Retinal pigment epithelial cell (primary cell): ENCODE measurements at regions not wholly inside any gene's neighbourhood (a gene's known extent, or its start where the extent isn't known, plus 50 kb on each side); places are given as distances from the start of the nearest gene placed in this dataset.

Source experiments
- DNase-seq: peaks from one replicate; pipeline ENCODE4 v3.0.0-alpha.2; 2010; ENCODE audit warnings: low read depth
- H3K4me3 ChIP-seq: 2 replicates; pipeline ENCODE4 v1.5.1; 2011; ENCODE audit warnings: mild to moderate bottlenecking, low read length, control low read depth, moderate library complexity
- TF ChIP-seq, protein P1 (sequence below): conservative IDR thresholded peaks from 2 replicates; pipeline ENCODE4 v1.5.1; 2011; ENCODE audit warnings: low read depth, low read length, control low read depth, inconsistent platforms

DNA sequence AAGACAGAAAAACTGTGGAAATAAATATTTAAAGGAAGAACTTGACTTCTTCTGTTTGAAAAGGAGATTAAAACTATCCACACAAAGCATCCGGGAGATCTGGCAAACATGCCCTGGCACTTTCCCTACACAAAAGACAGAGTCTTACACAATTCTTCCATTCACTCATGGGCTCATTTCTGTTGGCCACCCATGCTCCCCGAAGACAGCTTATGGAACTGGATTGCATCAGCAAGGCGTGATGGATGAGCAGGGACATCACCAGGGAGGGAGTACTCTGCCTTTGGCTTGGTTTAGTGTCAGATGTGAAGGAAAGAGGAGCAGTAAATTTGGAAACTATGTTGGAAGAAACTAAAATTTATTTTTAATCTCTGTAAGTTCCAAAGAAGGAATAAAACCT, 379.3 kb downstream of the CD109 start:
- DNase-seq, result no peak
- TF ChIP-seq, protein P1, sequence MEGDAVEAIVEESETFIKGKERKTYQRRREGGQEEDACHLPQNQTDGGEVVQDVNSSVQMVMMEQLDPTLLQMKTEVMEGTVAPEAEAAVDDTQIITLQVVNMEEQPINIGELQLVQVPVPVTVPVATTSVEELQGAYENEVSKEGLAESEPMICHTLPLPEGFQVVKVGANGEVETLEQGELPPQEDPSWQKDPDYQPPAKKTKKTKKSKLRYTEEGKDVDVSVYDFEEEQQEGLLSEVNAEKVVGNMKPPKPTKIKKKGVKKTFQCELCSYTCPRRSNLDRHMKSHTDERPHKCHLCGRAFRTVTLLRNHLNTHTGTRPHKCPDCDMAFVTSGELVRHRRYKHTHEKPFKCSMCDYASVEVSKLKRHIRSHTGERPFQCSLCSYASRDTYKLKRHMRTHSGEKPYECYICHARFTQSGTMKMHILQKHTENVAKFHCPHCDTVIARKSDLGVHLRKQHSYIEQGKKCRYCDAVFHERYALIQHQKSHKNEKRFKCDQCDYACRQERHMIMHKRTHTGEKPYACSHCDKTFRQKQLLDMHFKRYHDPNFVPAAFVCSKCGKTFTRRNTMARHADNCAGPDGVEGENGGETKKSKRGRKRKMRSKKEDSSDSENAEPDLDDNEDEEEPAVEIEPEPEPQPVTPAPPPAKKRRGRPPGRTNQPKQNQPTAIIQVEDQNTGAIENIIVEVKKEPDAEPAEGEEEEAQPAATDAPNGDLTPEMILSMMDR, result no peak
- H3K4me3 ChIP-seq, result no peak overlapping the region

- DNase-seq, result no peak
- TF ChIP-seq, protein P1, result no peak
- H3K4me3 ChIP-seq, result no peak overlapping the region
These were observed 378.6 kb downstream of the CD109 start for GRCh38 chr6:74074645-74075044.

DNA sequence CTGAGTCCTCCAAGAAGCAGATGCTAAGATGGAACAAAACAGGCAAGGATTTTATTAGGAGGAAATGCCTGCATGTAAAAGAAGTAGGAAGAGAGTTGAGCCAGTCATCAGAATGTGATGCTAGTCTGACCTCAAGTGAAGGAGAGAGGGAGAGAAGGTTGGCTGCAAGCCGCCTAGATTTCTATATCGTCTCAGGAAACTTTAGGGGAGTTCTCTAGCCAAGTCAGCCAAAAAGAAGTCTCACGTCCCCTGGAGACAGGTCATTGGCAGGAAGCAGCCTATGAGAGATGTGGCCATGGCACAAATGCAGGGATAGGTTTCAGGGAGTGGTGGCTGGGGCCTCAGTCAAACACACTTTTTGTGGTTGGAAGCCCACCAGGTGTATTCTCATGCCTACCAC, 378.0 kb downstream of the CD109 start:
- TF ChIP-seq, protein P1, result no peak
- no peak for DNase-seq
- H3K4me3 ChIP-seq, result no peak overlapping the region

DNA sequence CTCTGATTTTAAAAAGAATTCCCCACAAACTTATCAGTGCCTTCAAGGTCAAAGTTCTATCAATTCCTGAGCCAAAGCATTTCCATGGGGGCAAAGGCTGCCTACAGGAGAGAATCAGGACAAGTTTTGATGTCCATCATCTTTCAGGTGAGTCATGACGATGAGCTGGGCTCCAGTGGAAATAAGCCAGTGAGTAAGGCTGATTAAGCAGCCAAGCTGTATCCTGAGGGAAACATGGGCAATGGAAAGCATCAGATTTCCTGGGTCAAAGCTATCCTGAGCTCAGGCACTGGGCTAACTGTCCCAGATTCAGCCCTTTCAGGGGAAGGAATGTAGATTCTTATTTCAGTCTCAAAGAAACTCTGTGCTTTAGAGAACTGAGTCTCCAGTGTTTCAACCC, 377.4 kb downstream of the CD109 start:
- no peak overlapping the region for H3K4me3 ChIP-seq
- DNase-seq, result no peak
- TF ChIP-seq, protein P1, result no peak

DNA sequence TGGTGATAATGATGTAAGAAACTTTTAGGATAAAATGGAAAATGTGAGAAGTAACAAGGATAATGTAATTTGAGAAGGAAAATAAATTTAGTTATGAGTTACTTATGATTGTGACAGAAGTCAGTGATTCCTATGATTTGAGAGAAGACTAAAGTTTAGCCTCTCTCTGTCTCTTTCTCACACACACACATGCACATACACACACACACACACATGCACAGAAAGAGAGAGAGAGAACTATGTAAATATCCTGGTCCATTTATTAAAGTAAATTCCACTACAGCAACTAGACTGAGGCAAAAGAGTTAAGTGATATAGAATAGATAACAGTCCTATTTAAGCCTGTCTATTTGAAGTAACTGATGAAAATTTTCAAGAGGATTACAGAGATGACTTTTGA, 375.2 kb downstream of the CD109 start:
- H3K4me3 ChIP-seq, result no peak overlapping the region
- DNase-seq, result no peak
- TF ChIP-seq, protein P1, result no peak

- TF ChIP-seq, protein P1, result no peak
- DNase-seq, result no peak
- H3K4me3 ChIP-seq, result no peak overlapping the region
These were observed 374.7 kb downstream of the CD109 start for GRCh38 chr6:74070711-74071110.

GRCh38 chr6:74070091-74070490, 374.1 kb downstream of the CD109 start:
- DNase-seq, result no peak
- no peak overlapping the region for H3K4me3 ChIP-seq
- TF ChIP-seq, protein P1, result no peak
